ENCODE measurements at regions not wholly inside any gene's neighbourhood (a gene's known extent, or its start where the extent isn't known, plus 50 kb on each side); places are given as distances from the start of the nearest gene placed in this dataset.

DNA sequence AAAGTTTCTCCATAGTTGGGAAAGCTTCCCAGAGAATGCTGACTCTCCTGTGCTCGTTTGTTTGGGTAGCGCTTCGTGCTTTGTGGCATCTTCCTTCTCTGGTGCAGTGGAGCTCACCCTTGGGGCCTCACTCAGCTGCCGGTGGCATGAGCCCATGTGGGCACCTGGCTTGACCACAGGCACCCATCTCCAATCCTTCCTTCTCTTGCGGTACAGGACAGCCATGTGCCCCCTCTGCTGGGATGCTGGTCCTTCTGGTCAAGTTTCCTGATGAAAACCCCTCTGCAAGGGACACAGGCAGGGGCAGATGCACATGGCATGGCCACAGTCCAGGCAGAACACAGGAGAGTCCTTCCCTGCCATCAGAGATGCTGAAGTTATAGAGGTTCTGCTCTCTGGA lies 555.9 kb upstream of the HS6ST1 start:
- no peaks in the 10 kb centered on the region for H3K9me3 ChIP-seq (ENCODE audit: low read length)
- no peak overlapping the region for H2AFZ ChIP-seq (ENCODE audit: low read depth, low read length)
- no peaks in the 10 kb centered on the region for H3K36me3 ChIP-seq (ENCODE audit: insufficient read depth, low read length)
- peaks cover 13% of the 10 kb centered on the region for H3K4me1 ChIP-seq (ENCODE audit: insufficient read depth, low read length)
- H3K27me3 ChIP-seq (ENCODE audit: insufficient read depth, low read length) = no peaks in the 10 kb centered on the region
- no peak overlapping the region for H3K4me3 ChIP-seq (ENCODE audit: low read length)

DNA sequence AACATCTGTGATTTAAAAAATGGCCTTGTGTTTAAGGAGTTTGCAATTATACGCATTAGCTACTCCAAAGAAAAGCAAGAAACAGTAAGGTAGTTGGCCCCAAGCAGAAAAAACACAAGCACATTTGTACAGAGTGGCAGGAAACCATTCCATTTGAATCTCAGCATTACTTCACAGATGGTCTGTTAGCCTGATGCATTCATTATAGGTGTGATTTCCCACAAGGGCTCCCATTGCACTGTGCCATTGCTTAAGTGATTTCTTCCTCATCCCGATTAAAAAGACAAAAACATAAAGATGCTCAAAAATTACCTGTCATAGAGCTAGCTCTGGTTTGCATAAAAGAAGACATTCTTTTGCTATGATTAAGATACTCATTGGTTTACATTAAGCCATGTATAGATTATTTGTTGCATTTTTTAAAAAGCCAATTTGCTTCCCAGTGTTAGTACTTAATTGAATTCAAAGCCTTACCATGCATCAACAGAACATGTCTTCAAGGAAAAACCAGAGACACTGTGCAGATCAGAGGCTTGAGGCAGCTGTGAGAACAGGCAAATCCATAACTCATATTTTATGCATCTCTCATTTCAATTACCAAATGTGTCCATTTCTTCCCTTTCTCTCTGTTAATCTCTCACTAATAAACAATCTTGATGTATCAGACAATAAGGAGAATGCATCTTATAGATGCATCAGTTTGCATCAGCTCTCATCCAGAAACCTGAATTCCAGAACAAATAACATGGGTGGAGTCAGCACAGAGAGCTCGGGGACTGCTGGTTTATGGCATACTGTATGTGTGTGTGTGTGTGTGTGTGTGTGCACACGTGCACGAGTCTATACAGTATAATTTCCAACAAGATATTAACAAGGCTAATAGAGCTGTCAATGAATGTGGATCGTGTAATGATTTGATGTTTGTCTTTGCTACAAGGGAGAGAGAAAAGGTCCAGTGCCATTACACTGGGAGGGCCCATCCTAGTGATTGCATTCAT lies 558.6 kb upstream of the HS6ST1 start:
- H3K4me3 ChIP-seq (ENCODE audit: low read length) = no peak overlapping the region
- no peaks in the 10 kb centered on the region for H3K9me3 ChIP-seq (ENCODE audit: low read length)
- H3K27me3 ChIP-seq (ENCODE audit: insufficient read depth, low read length) = no peaks in the 10 kb centered on the region
- H2AFZ ChIP-seq (ENCODE audit: low read depth, low read length) = no peak overlapping the region
- no peaks in the 10 kb centered on the region for H3K36me3 ChIP-seq (ENCODE audit: insufficient read depth, low read length)
- peaks cover 14% of the 10 kb centered on the region for H3K4me1 ChIP-seq (ENCODE audit: insufficient read depth, low read length)

DNA sequence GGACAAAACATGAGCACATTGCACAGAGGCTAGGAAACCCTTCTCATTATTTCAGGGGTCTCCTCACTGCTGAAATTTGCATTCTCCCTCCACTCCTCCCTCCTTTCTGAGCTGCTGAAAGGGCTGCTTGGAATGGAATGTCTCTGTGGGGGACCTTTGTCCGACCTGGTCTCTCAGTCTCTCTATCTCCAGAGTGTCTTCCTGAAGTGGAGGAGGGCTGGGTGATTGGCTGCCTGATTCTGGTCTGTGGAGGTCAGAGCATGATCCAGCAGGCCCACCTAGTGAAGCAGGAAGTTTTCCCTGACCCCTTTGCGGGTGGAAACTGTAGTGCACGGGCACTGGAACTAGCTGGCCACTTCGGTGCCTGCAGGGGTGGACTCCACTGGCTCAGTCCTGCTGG lies 560.5 kb upstream of the HS6ST1 start:
- Histone ChIP-seq H3K36me3 (ENCODE audit: insufficient read depth, low read length) (no peaks in the 10 kb centered on the region), H3K4me3 (ENCODE audit: low read length) (no peak overlapping the region), H3K9me3 (ENCODE audit: low read length) (no peaks in the 10 kb centered on the region), H3K27me3 (ENCODE audit: insufficient read depth, low read length) (no peaks in the 10 kb centered on the region), H3K4me1 (ENCODE audit: insufficient read depth, low read length) (peaks cover 14% of the 10 kb centered on the region), H2AFZ (ENCODE audit: low read depth, low read length) (no peak overlapping the region)

DNA sequence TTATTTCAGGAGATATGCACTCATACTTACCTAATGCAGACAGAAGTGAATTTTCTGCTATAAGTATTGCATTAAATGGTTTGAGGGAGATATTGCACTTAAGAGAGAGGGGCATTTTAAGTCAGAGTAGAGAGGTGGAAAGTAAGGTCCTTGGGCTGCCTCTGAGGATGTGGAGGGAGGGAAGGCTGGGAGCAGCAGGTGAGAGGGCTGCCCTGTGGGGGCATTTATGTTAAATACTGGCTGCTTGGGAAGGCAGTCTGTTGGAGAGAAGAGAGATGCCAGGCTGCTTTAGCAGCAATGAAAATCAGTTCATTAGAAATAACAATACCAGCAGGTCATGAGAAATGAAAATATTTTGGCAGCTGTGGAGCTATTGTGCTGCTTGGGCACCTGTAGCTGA lies 576.2 kb upstream of the HS6ST1 start:
- no peaks in the 10 kb centered on the region for H3K27me3 ChIP-seq (ENCODE audit: insufficient read depth, low read length)

DNA sequence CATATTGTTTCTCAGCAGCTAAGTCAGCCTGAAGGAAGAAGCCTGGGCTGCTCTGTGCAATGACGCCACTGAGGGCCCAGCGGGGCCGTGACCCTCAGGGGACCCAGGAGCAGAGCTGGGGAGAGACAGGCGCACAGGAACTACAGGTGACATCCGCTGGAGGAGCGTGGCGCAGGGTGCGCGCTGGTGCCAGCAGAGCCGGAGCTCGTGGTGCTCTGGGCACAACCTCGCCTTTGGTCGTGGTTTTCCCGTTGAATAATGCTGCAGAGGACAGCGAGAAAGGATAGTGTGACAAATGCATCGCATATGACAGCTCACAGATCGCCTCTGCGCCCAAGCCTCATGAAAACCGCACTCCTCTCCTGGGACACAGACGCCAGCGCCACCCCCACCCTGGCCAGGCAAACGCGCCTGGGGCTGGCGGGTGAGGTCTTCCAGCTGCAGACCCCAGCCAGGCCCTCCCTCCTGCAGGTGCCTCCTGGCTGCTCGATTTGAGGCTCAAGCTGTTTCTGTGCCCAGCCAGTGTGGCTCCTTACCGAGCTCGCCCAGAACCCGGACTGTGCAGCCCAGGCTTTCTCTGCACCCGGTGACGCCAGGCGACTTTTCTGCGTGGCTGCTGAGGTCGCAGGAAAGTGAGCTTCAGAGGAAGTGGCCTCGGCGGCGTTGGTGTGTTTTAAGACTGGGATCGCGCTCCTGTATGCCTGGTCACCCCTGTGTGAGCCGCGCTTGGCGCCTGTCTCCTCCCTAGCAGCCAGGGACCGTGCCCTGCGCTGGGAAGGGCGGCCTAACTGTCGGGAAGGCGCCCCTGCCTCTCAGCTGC lies 583.1 kb upstream of the HS6ST1 start:
- Histone ChIP-seq H3K27me3 (ENCODE audit: insufficient read depth, low read length) (no peaks in the 10 kb centered on the region), H3K4me3 (ENCODE audit: low read length) (no peak overlapping the region)

More for the DNA sequence above, 576.2 kb upstream of the HS6ST1 start:
- Histone ChIP-seq H3K36me3 (ENCODE audit: insufficient read depth, low read length) (no peaks in the 10 kb centered on the region), H2AFZ (ENCODE audit: low read depth, low read length) (no peak overlapping the region), H3K4me1 (ENCODE audit: insufficient read depth, low read length) (no peaks in the 10 kb centered on the region), H3K4me3 (ENCODE audit: low read length) (no peak overlapping the region), H3K9me3 (ENCODE audit: low read length) (no peaks in the 10 kb centered on the region)

DNA sequence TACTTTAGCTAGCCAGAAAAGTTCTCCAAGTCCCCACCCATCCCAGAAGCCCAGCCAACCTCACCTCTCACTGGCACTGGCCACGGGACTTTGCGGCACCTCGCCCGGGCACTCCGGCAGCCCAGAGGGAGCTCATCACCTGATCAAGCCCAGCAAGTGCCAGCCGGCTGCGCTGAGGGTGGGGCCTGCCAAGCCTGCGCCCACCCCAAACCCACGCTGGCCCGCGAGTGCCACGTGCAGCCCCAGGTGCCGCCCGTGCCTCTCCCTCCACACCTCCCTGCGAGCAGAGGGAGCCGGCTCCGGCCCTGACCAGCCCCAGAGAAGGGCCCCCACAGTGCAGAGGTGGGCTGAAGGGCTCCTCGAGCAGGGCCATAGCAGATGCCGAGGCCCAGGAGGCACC lies 585.0 kb upstream of the HS6ST1 start:
- no peaks in the 10 kb centered on the region for H3K4me1 ChIP-seq (ENCODE audit: insufficient read depth, low read length)
- no peaks in the 10 kb centered on the region for H3K9me3 ChIP-seq (ENCODE audit: low read length)
- H3K27me3 ChIP-seq (ENCODE audit: insufficient read depth, low read length) = no peaks in the 10 kb centered on the region
- H2AFZ ChIP-seq (ENCODE audit: low read depth, low read length) = no peak overlapping the region
- H3K36me3 ChIP-seq (ENCODE audit: insufficient read depth, low read length) = no peaks in the 10 kb centered on the region
- H3K4me3 ChIP-seq (ENCODE audit: low read length) = no peak overlapping the region

More for the DNA sequence above, 583.1 kb upstream of the HS6ST1 start:
- H2AFZ ChIP-seq (ENCODE audit: low read depth, low read length) = no peak overlapping the region
- H3K9me3 ChIP-seq (ENCODE audit: low read length) = no peaks in the 10 kb centered on the region
- H3K36me3 ChIP-seq (ENCODE audit: insufficient read depth, low read length) = no peaks in the 10 kb centered on the region
- no peaks in the 10 kb centered on the region for H3K4me1 ChIP-seq (ENCODE audit: insufficient read depth, low read length)

DNA sequence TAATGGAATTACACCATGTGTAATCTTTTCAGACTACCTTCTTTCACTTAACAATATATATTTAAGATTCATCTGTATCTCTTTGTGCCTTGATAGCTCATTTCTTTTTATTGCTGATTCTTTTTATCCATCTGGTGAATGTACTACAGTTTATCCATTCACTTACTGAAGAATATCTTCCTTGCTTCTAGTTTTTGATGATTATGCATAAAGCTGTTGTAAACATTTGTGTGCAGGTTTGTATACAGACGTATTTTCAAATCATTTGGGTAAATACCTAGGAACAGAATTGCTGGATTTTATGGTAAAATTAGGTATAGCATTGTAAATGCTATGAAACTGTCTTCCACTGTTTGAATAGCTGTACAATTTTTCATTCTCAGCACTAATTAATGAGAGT lies 592.6 kb upstream of the HS6ST1 start:
- H3K4me1 ChIP-seq (ENCODE audit: insufficient read depth, low read length) = no peaks in the 10 kb centered on the region
- no peaks in the 10 kb centered on the region for H3K27me3 ChIP-seq (ENCODE audit: insufficient read depth, low read length)
- H3K36me3 ChIP-seq (ENCODE audit: insufficient read depth, low read length) = no peaks in the 10 kb centered on the region
- no peak overlapping the region for H2AFZ ChIP-seq (ENCODE audit: low read depth, low read length)
- no peak overlapping the region for H3K4me3 ChIP-seq (ENCODE audit: low read length)
- no peaks in the 10 kb centered on the region for H3K9me3 ChIP-seq (ENCODE audit: low read length)

DNA sequence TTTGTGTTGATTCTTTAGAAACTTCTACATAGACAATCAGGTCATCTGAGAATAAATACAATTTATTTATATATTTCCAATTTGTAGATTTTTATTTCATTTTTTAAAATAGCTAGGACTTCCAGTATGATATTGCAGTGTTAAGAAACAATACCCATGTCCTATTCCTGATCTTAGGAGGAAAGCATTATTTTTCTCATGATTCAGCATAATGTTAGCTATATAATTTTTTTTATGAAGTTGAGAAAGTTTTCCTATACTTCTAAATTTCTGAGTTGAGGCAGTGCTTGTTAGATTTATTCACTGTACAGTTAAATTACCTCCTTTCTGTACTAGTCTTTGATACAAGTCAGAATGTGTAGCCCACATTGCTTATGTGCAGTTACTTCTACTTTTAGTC lies 595.7 kb upstream of the HS6ST1 start:
- Histone ChIP-seq H3K9me3 (ENCODE audit: low read length) (no peaks in the 10 kb centered on the region), H3K27me3 (ENCODE audit: insufficient read depth, low read length) (no peaks in the 10 kb centered on the region), H3K36me3 (ENCODE audit: insufficient read depth, low read length) (no peaks in the 10 kb centered on the region), H3K4me1 (ENCODE audit: insufficient read depth, low read length) (no peaks in the 10 kb centered on the region), H2AFZ (ENCODE audit: low read depth, low read length) (no peak overlapping the region), H3K4me3 (ENCODE audit: low read length) (no peak overlapping the region)

DNA sequence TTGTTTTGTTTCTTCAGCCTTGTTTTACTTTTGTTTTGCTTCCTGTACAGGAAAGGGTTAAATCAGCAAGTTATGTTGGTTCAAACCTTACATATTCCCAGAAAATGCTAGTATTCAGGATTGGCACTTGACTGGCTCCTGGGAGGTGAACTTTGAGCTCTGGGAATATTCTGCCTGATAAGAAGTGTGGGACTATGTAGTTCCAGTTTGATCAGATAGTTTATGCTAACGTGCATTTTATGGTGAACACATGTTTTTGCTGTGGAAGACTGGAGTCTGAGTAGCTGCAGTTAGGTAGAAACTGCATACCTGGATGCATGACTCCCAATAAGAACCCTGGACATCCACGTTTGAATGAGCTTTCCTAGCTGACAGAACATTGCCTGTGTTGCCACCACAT lies 603.1 kb upstream of the HS6ST1 start:
- Histone ChIP-seq H2AFZ (ENCODE audit: low read depth, low read length) (no peak overlapping the region), H3K4me3 (ENCODE audit: low read length) (no peak overlapping the region), H3K36me3 (ENCODE audit: insufficient read depth, low read length) (no peaks in the 10 kb centered on the region), H3K9me3 (ENCODE audit: low read length) (no peaks in the 10 kb centered on the region), H3K27me3 (ENCODE audit: insufficient read depth, low read length) (no peaks in the 10 kb centered on the region), H3K4me1 (ENCODE audit: insufficient read depth, low read length) (no peaks in the 10 kb centered on the region)

DNA sequence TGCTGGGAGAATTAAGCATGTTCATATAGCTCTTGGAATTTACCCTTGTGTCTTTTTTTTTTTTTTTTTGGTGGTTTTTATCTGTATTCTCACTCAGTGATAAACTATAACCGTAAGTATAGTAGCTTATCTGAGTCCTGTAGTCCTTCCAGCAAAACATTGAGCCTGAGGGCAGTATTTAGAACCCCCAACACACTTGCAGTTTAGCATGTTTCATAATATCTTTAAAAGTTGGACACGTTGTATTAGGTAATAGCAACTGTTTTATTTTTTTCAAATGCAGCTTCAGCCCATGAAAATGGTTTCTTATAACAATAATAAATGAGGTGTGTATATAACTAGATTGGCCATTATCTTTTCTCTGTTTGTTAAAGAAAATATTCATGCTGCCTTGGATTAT lies 603.5 kb upstream of the HS6ST1 start:
- no peaks in the 10 kb centered on the region for H3K9me3 ChIP-seq (ENCODE audit: low read length)
- H3K27me3 ChIP-seq (ENCODE audit: insufficient read depth, low read length) = no peaks in the 10 kb centered on the region
- no peak overlapping the region for H2AFZ ChIP-seq (ENCODE audit: low read depth, low read length)
- H3K4me1 ChIP-seq (ENCODE audit: insufficient read depth, low read length) = no peaks in the 10 kb centered on the region
- H3K4me3 ChIP-seq (ENCODE audit: low read length) = no peak overlapping the region
- H3K36me3 ChIP-seq (ENCODE audit: insufficient read depth, low read length) = no peaks in the 10 kb centered on the region

DNA sequence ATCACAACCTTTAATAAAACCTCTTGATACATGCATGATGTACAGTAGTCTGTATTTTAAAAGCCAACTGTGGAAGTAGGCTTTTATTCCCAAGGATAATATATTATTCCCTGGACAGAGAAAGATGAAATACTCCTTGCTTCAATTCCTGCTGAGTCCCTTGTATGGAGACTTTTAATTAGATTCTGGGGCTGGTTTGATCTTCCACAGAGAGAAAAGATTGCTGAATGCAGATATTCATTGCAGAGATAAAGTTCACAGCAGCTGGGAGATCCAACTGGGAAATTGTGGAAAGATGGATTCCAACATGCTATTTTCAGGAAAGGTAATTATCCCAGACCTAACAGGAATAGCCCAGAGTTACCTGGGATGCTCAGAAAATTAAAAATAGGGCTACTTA lies 607.0 kb upstream of the HS6ST1 start:
- Histone ChIP-seq H3K9me3 (ENCODE audit: low read length) (no peaks in the 10 kb centered on the region), H3K36me3 (ENCODE audit: insufficient read depth, low read length) (no peaks in the 10 kb centered on the region), H3K4me1 (ENCODE audit: insufficient read depth, low read length) (no peaks in the 10 kb centered on the region), H2AFZ (ENCODE audit: low read depth, low read length) (no peak overlapping the region), H3K27me3 (ENCODE audit: insufficient read depth, low read length) (no peaks in the 10 kb centered on the region), H3K4me3 (ENCODE audit: low read length) (no peak overlapping the region)

DNA sequence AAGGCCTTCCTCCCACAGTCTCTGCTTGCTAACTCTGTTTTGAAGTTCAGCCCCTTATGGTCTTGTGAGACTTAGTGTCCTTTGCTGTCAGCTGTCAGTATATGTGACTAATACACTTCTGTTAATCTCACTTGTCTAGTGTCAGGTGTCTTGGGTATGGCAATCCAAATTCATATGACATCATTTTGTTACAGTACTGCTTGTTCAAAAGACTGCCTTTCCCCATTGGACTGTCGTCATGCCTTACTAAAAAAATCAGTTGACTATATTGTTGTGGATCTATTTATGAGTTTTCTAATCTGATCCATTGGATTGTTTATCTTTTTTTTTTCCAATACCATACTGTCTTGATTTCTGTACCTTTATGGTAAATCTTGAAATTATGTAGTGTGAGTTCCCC lies 611.4 kb upstream of the HS6ST1 start:
- Histone ChIP-seq H3K27me3 (ENCODE audit: insufficient read depth, low read length) (no peaks in the 10 kb centered on the region), H3K4me1 (ENCODE audit: insufficient read depth, low read length) (no peaks in the 10 kb centered on the region), H2AFZ (ENCODE audit: low read depth, low read length) (no peak overlapping the region), H3K9me3 (ENCODE audit: low read length) (no peaks in the 10 kb centered on the region), H3K4me3 (ENCODE audit: low read length) (no peak overlapping the region), H3K36me3 (ENCODE audit: insufficient read depth, low read length) (no peaks in the 10 kb centered on the region)

DNA sequence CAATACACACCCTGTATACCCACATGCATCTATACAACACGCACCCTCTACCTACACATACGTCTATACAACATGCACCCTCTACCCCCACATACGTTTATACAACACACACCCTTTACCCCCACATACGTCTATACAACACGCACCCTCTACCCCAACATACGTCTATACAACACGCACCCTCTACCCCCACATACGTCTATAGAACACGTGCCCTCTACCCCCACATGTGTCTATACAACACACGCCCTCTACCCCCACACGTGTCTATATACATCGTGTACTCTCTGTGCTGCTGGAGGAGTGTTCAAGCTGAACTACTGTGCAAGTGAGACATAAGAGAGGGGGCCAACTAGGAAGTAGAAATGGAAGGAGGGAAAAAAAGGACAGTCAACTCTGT lies 621.7 kb upstream of the HS6ST1 start:
- Histone ChIP-seq H3K4me3 (ENCODE audit: low read length) (no peak overlapping the region), H3K9me3 (ENCODE audit: low read length) (no peaks in the 10 kb centered on the region), H2AFZ (ENCODE audit: low read depth, low read length) (no peak overlapping the region), H3K27me3 (ENCODE audit: insufficient read depth, low read length) (no peaks in the 10 kb centered on the region), H3K36me3 (ENCODE audit: insufficient read depth, low read length) (no peaks in the 10 kb centered on the region), H3K4me1 (ENCODE audit: insufficient read depth, low read length) (no peaks in the 10 kb centered on the region)
